ENCODE measurements at regions not wholly inside any gene's neighbourhood (a gene's known extent, or its start where the extent isn't known, plus 50 kb on each side); places are given as distances from the start of the nearest gene placed in this dataset.

DNA sequence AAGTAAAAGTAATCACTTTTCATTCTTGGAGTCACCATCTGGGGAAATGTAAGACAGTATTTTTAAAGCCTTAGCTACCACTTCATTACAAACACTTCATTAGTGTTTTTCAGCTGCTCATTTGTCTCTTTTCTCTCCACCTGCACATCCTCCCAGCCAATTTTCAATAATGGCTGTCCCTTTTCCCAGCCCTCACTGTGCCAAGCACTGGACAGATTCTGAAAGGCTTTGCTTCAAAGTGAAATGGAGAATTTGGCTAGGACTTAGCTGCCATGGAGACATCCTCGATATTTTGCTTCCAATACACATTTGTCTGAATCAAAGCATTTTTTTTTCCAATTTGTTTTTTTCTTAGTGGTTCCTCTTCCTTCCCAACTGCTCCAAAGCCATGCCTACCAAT is 272.4 kb upstream of the NRXN1 start:
- TF ChIP-seq CTCF (conservative IDR thresholded peaks at IDR 0.05) (no peak), EZH2 (IDR thresholded peaks at IDR 0.05; ENCODE audit: low read depth) (no peak)

Measured in PC-9 (cell line).